Uterus (tissue), 2 donors: ENCODE measurements at regions not wholly inside any gene's neighbourhood (a gene's known extent, or its start where the extent isn't known, plus 50 kb on each side); places are given as distances from the start of the nearest gene placed in this dataset.

Source experiments
- POLR2A ChIP-seq, 2 donors: fragments of 450-650 bp; IDR thresholded peaks; one replicate each; pipeline ENCODE4 v1.6.1; 2016; ENCODE audit warnings: antibody characterized with exemption in 2 of 2, mild to moderate bottlenecking in 1 of 2, moderate library complexity in 1 of 2
- TF ChIP-seq, protein P1 (sequence below), 4 experiments: fragments of 200-600 bp in 2 of 4; fragments of 450-650 bp in 2 of 4; sonication (generic) in 2 of 4; IDR thresholded peaks; one replicate each; pipeline ENCODE4 v1.5.1; 2016 to 2019; ENCODE audit warnings: antibody characterized with exemption in 4 of 4, mild to moderate bottlenecking in 2 of 4, moderate library complexity in 1 of 4

DNA sequence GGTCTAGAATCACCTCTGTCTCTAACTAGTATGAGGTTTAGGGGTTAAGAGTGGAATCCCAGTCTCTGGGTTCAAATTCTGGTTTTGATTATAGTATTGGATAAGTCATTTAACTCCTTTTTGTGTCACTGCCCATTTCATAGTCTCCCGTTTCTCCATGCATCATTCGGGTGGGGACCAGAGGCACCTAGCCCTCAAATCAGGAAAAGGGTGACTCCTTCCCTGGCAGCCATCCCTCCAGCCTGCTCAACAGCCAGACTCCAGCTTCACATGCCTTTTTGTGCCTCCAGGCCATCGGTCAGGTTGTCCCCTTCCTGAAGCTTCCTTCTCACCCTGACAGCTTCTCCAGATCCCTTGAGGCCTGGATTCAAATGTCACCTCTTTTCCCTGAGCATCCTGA is 139.8 kb downstream of the DHX35 start:
- TF ChIP-seq, protein P1, sequence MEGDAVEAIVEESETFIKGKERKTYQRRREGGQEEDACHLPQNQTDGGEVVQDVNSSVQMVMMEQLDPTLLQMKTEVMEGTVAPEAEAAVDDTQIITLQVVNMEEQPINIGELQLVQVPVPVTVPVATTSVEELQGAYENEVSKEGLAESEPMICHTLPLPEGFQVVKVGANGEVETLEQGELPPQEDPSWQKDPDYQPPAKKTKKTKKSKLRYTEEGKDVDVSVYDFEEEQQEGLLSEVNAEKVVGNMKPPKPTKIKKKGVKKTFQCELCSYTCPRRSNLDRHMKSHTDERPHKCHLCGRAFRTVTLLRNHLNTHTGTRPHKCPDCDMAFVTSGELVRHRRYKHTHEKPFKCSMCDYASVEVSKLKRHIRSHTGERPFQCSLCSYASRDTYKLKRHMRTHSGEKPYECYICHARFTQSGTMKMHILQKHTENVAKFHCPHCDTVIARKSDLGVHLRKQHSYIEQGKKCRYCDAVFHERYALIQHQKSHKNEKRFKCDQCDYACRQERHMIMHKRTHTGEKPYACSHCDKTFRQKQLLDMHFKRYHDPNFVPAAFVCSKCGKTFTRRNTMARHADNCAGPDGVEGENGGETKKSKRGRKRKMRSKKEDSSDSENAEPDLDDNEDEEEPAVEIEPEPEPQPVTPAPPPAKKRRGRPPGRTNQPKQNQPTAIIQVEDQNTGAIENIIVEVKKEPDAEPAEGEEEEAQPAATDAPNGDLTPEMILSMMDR (IDR thresholded peaks at IDR 0.05), result no peak
- no peak for TF ChIP-seq POLR2A (IDR thresholded peaks at IDR 0.05)
